SW 1271 (cell line): ENCODE measurements at regions not wholly inside any gene's neighbourhood (a gene's known extent, or its start where the extent isn't known, plus 50 kb on each side); places are given as distances from the start of the nearest gene placed in this dataset.

ENCODE experiments used
- DNase-seq, 2 experiments: peaks; one replicate each; lab custom pipeline; 2025; lab: John Stamatoyannopoulos, UW

DNA sequence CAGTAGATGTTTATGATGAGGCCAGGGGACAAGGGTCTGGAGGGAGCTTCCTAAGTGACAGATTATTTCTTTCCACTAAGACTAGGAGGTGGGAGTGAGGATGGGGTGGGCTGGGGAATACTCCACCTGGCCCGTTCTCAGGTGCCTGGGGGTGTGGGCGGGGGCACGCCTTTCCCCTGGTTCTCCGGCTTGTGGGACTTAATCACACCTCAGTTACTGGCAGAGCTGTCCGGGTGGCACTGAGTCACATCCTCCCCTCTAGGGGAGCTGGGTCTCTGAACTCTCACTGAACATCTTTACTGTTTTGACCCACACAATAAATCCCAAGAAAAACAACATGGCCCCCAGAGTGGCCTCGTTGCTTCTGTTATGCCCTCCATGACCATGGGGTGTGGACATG lies 332.8 kb downstream of the MAF start:
- no peak for DNase-seq

DNA sequence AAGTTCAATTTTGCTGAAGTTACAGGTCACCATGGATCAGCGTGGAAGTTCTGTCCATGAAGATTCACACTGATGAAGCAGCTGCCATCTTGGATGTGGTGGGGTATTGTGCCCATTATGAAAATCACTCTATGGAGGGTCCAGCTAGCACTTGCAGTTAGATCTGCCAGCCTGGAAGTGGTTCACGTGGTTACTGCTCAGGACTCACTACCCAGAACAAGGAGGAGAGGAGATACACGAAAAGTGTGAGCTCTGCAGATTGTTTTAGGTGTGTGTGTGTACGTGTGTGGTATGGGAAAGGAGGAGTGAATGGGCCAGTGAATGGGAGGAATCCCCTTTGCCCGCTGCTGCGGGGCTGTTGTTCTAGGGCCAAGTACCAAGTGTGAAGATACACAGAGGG lies 333.4 kb downstream of the MAF start:
- no peak for DNase-seq

DNA sequence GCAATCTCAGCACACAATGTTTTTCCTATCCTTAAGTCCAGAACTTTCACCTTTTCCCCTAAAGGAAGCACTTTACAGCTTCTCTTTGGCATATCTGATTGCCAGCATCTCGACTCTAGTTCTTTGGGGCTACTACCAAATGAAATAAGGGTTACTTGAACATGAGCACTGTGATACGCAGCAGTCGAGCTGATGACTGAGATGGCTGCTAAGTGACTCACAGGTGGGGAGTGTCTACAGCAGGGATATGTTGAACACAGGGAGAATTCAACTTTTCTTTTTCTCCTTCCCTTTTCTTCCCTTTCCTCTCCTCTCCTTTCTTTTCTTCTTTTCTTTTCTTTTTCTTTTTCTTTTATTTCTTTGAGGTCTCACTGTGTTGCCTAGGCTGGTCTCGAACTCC lies 334.8 kb downstream of the MAF start:
- no peak for DNase-seq

DNA sequence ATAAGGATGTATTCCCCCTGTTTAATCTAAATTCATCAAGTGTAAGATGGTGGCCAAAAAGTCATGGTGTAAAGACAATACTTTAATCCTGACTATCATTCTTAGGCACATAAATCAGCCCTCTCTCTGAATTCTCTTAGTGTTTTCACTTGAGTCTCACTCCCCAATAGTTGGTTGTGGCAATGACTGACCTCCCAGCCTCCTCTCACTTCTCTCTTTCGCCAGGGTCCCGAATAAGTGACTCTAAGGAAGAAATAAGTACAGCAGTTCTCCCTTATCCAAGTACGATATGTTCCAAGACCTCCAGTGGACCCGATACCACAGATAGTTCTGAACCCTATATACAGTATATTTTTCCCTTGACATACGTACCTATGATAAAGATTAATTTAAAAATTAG lies 335.3 kb downstream of the MAF start:
- no peak for DNase-seq

DNA sequence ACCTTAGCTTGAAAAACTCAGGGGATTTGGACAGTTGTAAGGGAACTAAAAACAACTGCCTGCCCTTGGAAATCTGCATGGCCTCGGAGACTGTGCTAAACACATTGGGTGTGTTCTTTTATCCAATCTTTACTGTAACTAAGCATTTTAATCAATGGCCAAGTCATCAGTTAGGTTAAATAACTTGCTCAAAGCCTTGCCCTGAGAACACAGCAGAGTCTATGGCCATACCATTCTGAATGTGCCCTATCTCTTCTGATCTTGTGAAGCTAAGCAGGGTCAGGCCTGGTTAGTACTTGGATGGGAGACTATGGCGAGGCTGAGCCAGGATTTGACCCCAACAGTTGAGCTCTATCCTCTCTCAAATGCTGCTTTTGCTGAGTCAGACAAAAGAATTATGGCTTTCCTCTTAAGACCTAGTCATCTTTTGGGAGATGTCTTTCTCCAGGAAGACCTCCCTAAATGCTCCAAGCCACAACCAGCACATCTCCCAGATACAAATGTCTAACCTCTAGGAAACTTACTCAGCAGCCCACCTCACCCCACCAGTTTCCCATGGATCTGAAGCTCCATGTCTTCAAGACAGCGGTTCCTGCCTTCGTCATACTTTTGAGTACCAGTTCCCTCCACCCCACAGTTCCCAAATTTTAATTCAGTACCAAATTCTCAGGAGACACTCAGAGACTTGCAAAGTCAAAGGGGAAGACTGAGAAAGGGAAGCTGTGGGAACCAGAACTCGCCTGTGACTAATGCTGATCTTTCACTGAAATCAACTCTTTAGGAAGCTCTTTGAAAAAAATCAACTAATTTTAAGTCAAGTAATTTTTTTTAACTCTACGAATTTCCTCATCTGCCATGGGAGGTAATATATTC lies 336.1 kb downstream of the MAF start:
- DNase-seq, result no peak

DNA sequence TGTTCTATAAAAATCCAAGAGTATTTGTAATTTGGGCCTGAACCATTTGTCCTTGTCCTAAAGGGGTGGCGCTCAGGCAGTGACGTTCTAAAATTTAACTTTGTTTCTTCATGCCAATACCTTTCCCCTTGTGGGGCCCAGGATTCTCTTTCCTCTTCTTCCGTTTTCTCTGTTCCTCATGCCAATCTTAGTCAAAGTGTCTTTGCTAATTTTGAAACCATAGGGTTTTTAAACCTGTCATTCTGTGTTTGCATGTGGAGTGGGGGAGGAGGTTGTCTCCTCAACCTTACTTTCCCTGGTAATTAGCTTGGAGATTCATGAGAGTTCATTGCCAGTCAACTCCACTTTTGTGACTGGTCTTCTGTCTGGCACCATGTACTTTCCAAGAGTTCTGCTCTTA lies 337.1 kb downstream of the MAF start:
- no peak for DNase-seq
